HG03175 (cell line): ENCODE measurements at regions not wholly inside any gene's neighbourhood (a gene's known extent, or its start where the extent isn't known, plus 50 kb on each side); places are given as distances from the start of the nearest gene placed in this dataset.

Experiments
- ATAC-seq: cut with Tn5 transposase; IDR thresholded peaks from one replicate; pipeline ENCODE4 v1.9.1; 2021; ENCODE audit warnings: mild to moderate bottlenecking, moderate library complexity; ENCODE audit not compliant: unreplicated experiment

- ATAC-seq = no peak
Observed at GRCh38 chr9:106577121-106577520, 285.8 kb upstream of the ZNF462 start.

GRCh38 chr9:106580546-106580945, 282.4 kb upstream of the ZNF462 start:
- ATAC-seq = no peak

GRCh38 chr9:106581973-106582372, 281.0 kb upstream of the ZNF462 start:
- no peak for ATAC-seq

- no peak for ATAC-seq
Observed at GRCh38 chr9:106583751-106584150, 279.2 kb upstream of the ZNF462 start.

- no peak for ATAC-seq
Observed at GRCh38 chr9:106587042-106587441, 275.9 kb upstream of the ZNF462 start.

GRCh38 chr9:106588626-106589025, 274.3 kb upstream of the ZNF462 start:
- no peak for ATAC-seq

- no peak for ATAC-seq
Observed at GRCh38 chr9:106590759-106591505, 272.0 kb upstream of the ZNF462 start.

GRCh38 chr9:106593201-106593600, 269.8 kb upstream of the ZNF462 start:
- ATAC-seq = no peak

GRCh38 chr9:106596984-106597383, 266.0 kb upstream of the ZNF462 start:
- ATAC-seq = no peak

- ATAC-seq = no peak
Observed at GRCh38 chr9:106600955-106601560, 261.9 kb upstream of the ZNF462 start.

GRCh38 chr9:106602344-106602743, 260.6 kb upstream of the ZNF462 start:
- no peak for ATAC-seq

GRCh38 chr9:106613250-106613737, 249.7 kb upstream of the ZNF462 start:
- ATAC-seq = no peak

- ATAC-seq = no peak
Observed at GRCh38 chr9:106615118-106615889, 247.7 kb upstream of the ZNF462 start.

GRCh38 chr9:106616026-106616425, 246.9 kb upstream of the ZNF462 start:
- ATAC-seq = no peak

- ATAC-seq = no peak
Observed at GRCh38 chr9:106616851-106617345, 246.1 kb upstream of the ZNF462 start.

- no peak for ATAC-seq
Observed at GRCh38 chr9:106619211-106619610, 243.8 kb upstream of the ZNF462 start.

GRCh38 chr9:106620081-106620480, 242.9 kb upstream of the ZNF462 start:
- no peak for ATAC-seq

- ATAC-seq = no peak
Observed at GRCh38 chr9:106620866-106621265, 242.1 kb upstream of the ZNF462 start.

GRCh38 chr9:106621313-106622163, 241.4 kb upstream of the ZNF462 start:
- no peak for ATAC-seq

- ATAC-seq = no peak
Observed at GRCh38 chr9:106622164-106622487, 240.8 kb upstream of the ZNF462 start.

GRCh38 chr9:106623558-106623957, 239.4 kb upstream of the ZNF462 start:
- no peak for ATAC-seq
